H9 (cell line): ENCODE measurements at regions not wholly inside any gene's neighbourhood (a gene's known extent, or its start where the extent isn't known, plus 50 kb on each side); places are given as distances from the start of the nearest gene placed in this dataset.

ENCODE experiments used
- DNase-seq: peaks from one replicate; pipeline ENCODE4 v3.0.0-alpha.2; 2017
- H2AFZ ChIP-seq: one replicate; pipeline ENCODE4 v1.6.1; 2013; ENCODE audit warnings: mild to moderate bottlenecking, low read length, control low read depth, moderate library complexity
- H2AK5ac ChIP-seq: 2 replicates; pipeline ENCODE4 v1.6.1; 2013; ENCODE audit warnings: low read length, control low read depth, mixed read lengths; ENCODE audit not compliant: insufficient read length
- H2BK120ac ChIP-seq: one replicate; pipeline ENCODE4 v1.6.1; 2013; ENCODE audit warnings: low read depth, mild to moderate bottlenecking, low read length, control low read depth, inconsistent platforms; ENCODE audit not compliant: poor library complexity, severe bottlenecking
- H2BK12ac ChIP-seq: 2 replicates; pipeline ENCODE4 v1.6.1; 2013; ENCODE audit warnings: low read length, control low read depth, mixed read lengths, low read depth; ENCODE audit not compliant: insufficient read length
- H2BK15ac ChIP-seq: 2 replicates; pipeline ENCODE4 v1.6.1; 2013; ENCODE audit warnings: low read depth, low read length, control low read depth
- H2BK20ac ChIP-seq: one replicate; pipeline ENCODE4 v1.6.1; 2013; ENCODE audit warnings: low read depth, mild to moderate bottlenecking, low read length, control low read depth, inconsistent platforms; ENCODE audit not compliant: poor library complexity, severe bottlenecking
- H2BK5ac ChIP-seq: 2 replicates; pipeline ENCODE4 v1.6.1; 2013; ENCODE audit warnings: low read length, control low read depth, mixed read lengths; ENCODE audit not compliant: insufficient read length
- H3K14ac ChIP-seq: 2 replicates; pipeline ENCODE4 v1.6.1; 2013; ENCODE audit warnings: low read length, control low read depth; ENCODE audit not compliant: insufficient read depth
- H3K18ac ChIP-seq: 2 replicates; pipeline ENCODE4 v1.6.1; 2013; ENCODE audit warnings: low read depth, mild to moderate bottlenecking, mixed read lengths, low read length, control low read depth; ENCODE audit not compliant: insufficient read length
- H3K23ac ChIP-seq: 2 replicates; pipeline ENCODE4 v1.6.1; 2013; ENCODE audit warnings: low read length, control low read depth, mixed read lengths, low read depth; ENCODE audit not compliant: insufficient read length
- H3K23me2 ChIP-seq: 2 replicates; pipeline ENCODE4 v1.6.1; 2013; ENCODE audit warnings: low read depth, mild to moderate bottlenecking, mixed read lengths, low read length, control low read depth; ENCODE audit not compliant: insufficient read length, poor library complexity, severe bottlenecking
- H3K27ac ChIP-seq: 2 replicates; pipeline ENCODE4 v1.5.1; 2013; ENCODE audit warnings: low read length, control low read depth, mixed read lengths, low read depth; ENCODE audit not compliant: insufficient read length
- H3K27me3 ChIP-seq: 2 replicates; pipeline ENCODE4 v1.6.1; 2013; ENCODE audit warnings: low read length, control low read depth, inconsistent platforms; ENCODE audit not compliant: insufficient read depth
- H3K4ac ChIP-seq: 2 replicates; pipeline ENCODE4 v1.6.1; 2013; ENCODE audit warnings: low read depth, mild to moderate bottlenecking, control low read depth, inconsistent platforms, low read length, moderate library complexity
- H3K4me1 ChIP-seq: 2 replicates; pipeline ENCODE4 v1.6.1; 2013; ENCODE audit warnings: low read length, control low read depth, inconsistent platforms; ENCODE audit not compliant: insufficient read depth
- H3K4me2 ChIP-seq: 2 replicates; pipeline ENCODE4 v1.6.1; 2013; ENCODE audit warnings: low read length, control low read depth, mixed read lengths; ENCODE audit not compliant: insufficient read length, insufficient read depth
- H3K56ac ChIP-seq: 2 replicates; pipeline ENCODE4 v1.6.1; 2013; ENCODE audit warnings: low read depth, mild to moderate bottlenecking, mixed read lengths, low read length, control low read depth; ENCODE audit not compliant: insufficient read length
- H3K79me1 ChIP-seq: 2 replicates; pipeline ENCODE4 v1.6.1; 2013; ENCODE audit warnings: low read depth, mild to moderate bottlenecking, moderate library complexity, low read length, control low read depth, inconsistent platforms; ENCODE audit not compliant: insufficient read depth, poor library complexity, severe bottlenecking
- H3K79me2 ChIP-seq: 2 replicates; pipeline ENCODE4 v1.6.1; 2013; ENCODE audit warnings: low read length, control low read depth, inconsistent platforms; ENCODE audit not compliant: insufficient read depth
- H3K9ac ChIP-seq: 2 replicates; pipeline ENCODE4 v1.6.1; 2013; ENCODE audit warnings: low read length, control low read depth, mixed read lengths; ENCODE audit not compliant: insufficient read length; ENCODE audit errors: extremely low read depth
- H3K9me3 ChIP-seq: one replicate; pipeline ENCODE4 v1.6.1; 2013; ENCODE audit warnings: low read depth, low read length, inconsistent platforms; ENCODE audit not compliant: control insufficient read depth
- H3T11ph ChIP-seq: one replicate; pipeline ENCODE4 v1.6.1; 2013; ENCODE audit warnings: mild to moderate bottlenecking, low read length, control low read depth, inconsistent platforms
- H4K20me1 ChIP-seq: one replicate; pipeline ENCODE4 v1.6.1; 2013; ENCODE audit not compliant: control insufficient read depth, insufficient read length, insufficient read depth
- H4K5ac ChIP-seq: 2 replicates; pipeline ENCODE4 v1.6.1; 2013; ENCODE audit warnings: low read depth, mild to moderate bottlenecking, mixed read lengths, low read length, control low read depth; ENCODE audit not compliant: insufficient read length
- H4K8ac ChIP-seq: replicated peaks from 2 replicates; pipeline ENCODE4 v1.6.1; 2013; ENCODE audit warnings: low read length, control low read depth, mixed read lengths, low read depth; ENCODE audit not compliant: insufficient read length
- H4K91ac ChIP-seq: 2 replicates; pipeline ENCODE4 v1.6.1; 2013; ENCODE audit warnings: low read depth, mild to moderate bottlenecking, moderate library complexity, mixed read lengths, low read length, control low read depth; ENCODE audit not compliant: insufficient read length
- H3K27ac Mint-ChIP-seq, 3 experiments: 2 replicates in 2 of 3; 3 replicates in 1 of 3; pipeline ENCODE4 v1.8.0; 2020 to 2021; ENCODE audit warnings: mixed read lengths in 3 of 3, mild to moderate bottlenecking in 1 of 3, moderate library complexity in 1 of 3
- H3K27me3 Mint-ChIP-seq: 2 replicates; pipeline ENCODE4 v1.8.0; 2021; ENCODE audit warnings: low read depth, mild to moderate bottlenecking, moderate library complexity, mixed read lengths
- H3K36me3 Mint-ChIP-seq, 3 experiments: 2 replicates in 2 of 3; 3 replicates in 1 of 3; pipeline ENCODE4 v1.8.0; 2020 to 2021; ENCODE audit warnings: low read depth in 3 of 3, mixed read lengths in 3 of 3; ENCODE audit not compliant: insufficient read depth in 1 of 3
- H3K4me1 Mint-ChIP-seq, 2 experiments: 2 replicates each; pipeline ENCODE4 v1.8.0; 2020; ENCODE audit warnings: mixed read lengths in 2 of 2
- H3K4me3 Mint-ChIP-seq, 2 experiments: 2 replicates in 1 of 2; 3 replicates in 1 of 2; pipeline ENCODE4 v1.8.0; 2020 to 2021; ENCODE audit warnings: mild to moderate bottlenecking in 2 of 2, mixed read lengths in 2 of 2, moderate library complexity in 1 of 2
- H3K9me3 Mint-ChIP-seq, 2 experiments: 2 replicates in 1 of 2; 3 replicates in 1 of 2; pipeline ENCODE4 v1.8.0; 2020; ENCODE audit warnings: mild to moderate bottlenecking in 2 of 2, mixed read lengths in 2 of 2, moderate library complexity in 1 of 2
- CTCF ChIP-seq: fragments of 200-600 bp; sonication (generic); conservative IDR thresholded peaks from 3 replicates; pipeline ENCODE4 v1.8.0; 2021; ENCODE audit warnings: antibody characterized with exemption, mild to moderate bottlenecking
- WGBS: extraction: QIAGEN DNeasy Blood & Tissue Kit; methylation state at CpG from one replicate; pipeline ENCODE4 v1.1.7; 2013; ENCODE audit warnings: missing lambda C conversion rate, low lambda C conversion rate, mixed read lengths; ENCODE audit not compliant: insufficient read length; ENCODE audit errors: extremely low coverage; 5-methylcytosine and 5-hydroxymethylcytosine counted together

- no peaks in the 10 kb centered on the region; a peak in 1 of 7 replicates for H3K36me3 Mint-ChIP-seq
These were observed 148.8 kb upstream of the DMRT1 start for GRCh38 chr9:692636-693129.

More at GRCh38 chr9:692636-693129, 148.8 kb upstream of the DMRT1 start:
- Histone ChIP-seq H2BK12ac (no peak overlapping the region), H4K5ac (no peak overlapping the region), H4K8ac (no peak overlapping the region), H3K14ac (no peak overlapping the region), H2BK120ac (no peak overlapping the region), H2BK5ac (no peak overlapping the region), H2BK15ac (no peak overlapping the region), H4K91ac (no peak overlapping the region), H3K27ac (no peak overlapping the region), H2BK20ac (no peak overlapping the region), H3K9me3 (no peaks in the 10 kb centered on the region), H3K27me3 (no peaks in the 10 kb centered on the region), H3K9ac (no peak overlapping the region), H3K23me2 (no peaks in the 10 kb centered on the region), H2AK5ac (no peak overlapping the region), H3K4me1 (peaks cover 7% of the 10 kb centered on the region; the same call in 1 of the 2 replicates), H3K18ac (no peak overlapping the region), H3K79me2 (no peaks in the 10 kb centered on the region), H3K56ac (no peak overlapping the region), H3K23ac (no peak overlapping the region), H2AFZ (no peak overlapping the region), H3T11ph (no peak overlapping the region), H3K4ac (no peak overlapping the region), H4K20me1 (no peaks in the 10 kb centered on the region), H3K4me2 (no peak overlapping the region), H3K79me1 (no peaks in the 10 kb centered on the region)
- no peaks in the 10 kb centered on the region for H3K9me3 Mint-ChIP-seq
- no CpG with 5 or more reads among the region's 4 CpGs for WGBS
- TF ChIP-seq CTCF, result no peak
- peaks cover 27 to 33% of the 10 kb centered on the region in 2 experiments for H3K4me1 Mint-ChIP-seq
- H3K27ac Mint-ChIP-seq, result no peak overlapping the region; a peak in 1 of 7 replicates
- no peak overlapping the region for H3K4me3 Mint-ChIP-seq
- H3K27me3 Mint-ChIP-seq, result no peaks in the 10 kb centered on the region
- DNase-seq, result no peak
